ENCODE measurements at regions not wholly inside any gene's neighbourhood (a gene's known extent, or its start where the extent isn't known, plus 50 kb on each side); places are given as distances from the start of the nearest gene placed in this dataset.

- Histone ChIP-seq H3K4me1 (ENCODE audit: insufficient read depth, low read length) (no peaks in the 10 kb centered on the region), H3K9me3 (ENCODE audit: low read length) (no peaks in the 10 kb centered on the region), H3K9ac (ENCODE audit: low read length) (no peak overlapping the region), H3K36me3 (ENCODE audit: low read depth, low read length) (no peaks in the 10 kb centered on the region), H3K9me2 (replicated peaks; ENCODE audit: low read length) (no peaks in the 10 kb centered on the region), H4K20me1 (ENCODE audit: low read length) (no peaks in the 10 kb centered on the region), H3K79me2 (ENCODE audit: low read length) (no peaks in the 10 kb centered on the region), H2AFZ (ENCODE audit: low read length) (no peak overlapping the region), H3K4me2 (ENCODE audit: low read length) (no peak overlapping the region), H3K4me3 (ENCODE audit: low read length) (no peak overlapping the region), H3K27ac (ENCODE audit: low read length) (no peak overlapping the region), H3F3A (ENCODE audit: low read length, unreplicated experiment) (no peaks in the 10 kb centered on the region), H3K27me3 (ENCODE audit: low read length) (no peaks in the 10 kb centered on the region)
- POLR2A ChIA-PET (ENCODE audit: unreplicated experiment) = no interaction called here
- ATAC-seq (no peak), DNase-seq (no peak)
- CTCF ChIA-PET = no interaction called here
- TF ChIP-seq EZH2phosphoT487 (IDR thresholded peaks at IDR 0.05; ENCODE audit: borderline replicate concordance, low read length) (no peak), CTCF (conservative IDR thresholded peaks at IDR 0.05; ENCODE audit: low read depth, low read length) (no peak), EZH2 (IDR thresholded peaks at IDR 0.05; ENCODE audit: low read length, unreplicated experiment) (no peak)
- intact Hi-C loops (cut with micrococcal nuclease) = no loop called here
- no TSS peak for BruUV-seq (replicated peaks)
Measured at GRCh38 chr16:35506018-35506897, 2046.8 kb downstream of the TP53TG3F start.

- H2AFZ ChIP-seq (ENCODE audit: low read length) = no peak overlapping the region
- DNase-seq (no peak), ATAC-seq (no peak)
- no peak overlapping the region for H3K4me2 ChIP-seq (ENCODE audit: low read length)
- no peaks in the 10 kb centered on the region for H3K9me2 ChIP-seq (replicated peaks; ENCODE audit: low read length)
- TF ChIP-seq CTCF (conservative IDR thresholded peaks at IDR 0.05; ENCODE audit: low read depth, low read length) (no peak), EZH2 (IDR thresholded peaks at IDR 0.05; ENCODE audit: low read length, unreplicated experiment) (no peak), EZH2phosphoT487 (IDR thresholded peaks at IDR 0.05; ENCODE audit: borderline replicate concordance, low read length) (no peak)
- BruUV-seq (replicated peaks) = no TSS peak
- H4K20me1 ChIP-seq (ENCODE audit: low read length) = no peaks in the 10 kb centered on the region
- H3F3A ChIP-seq (ENCODE audit: low read length, unreplicated experiment) = no peaks in the 10 kb centered on the region
- intact Hi-C loops (cut with micrococcal nuclease) = no loop called here
- no peaks in the 10 kb centered on the region for H3K9me3 ChIP-seq (ENCODE audit: low read length)
- H3K36me3 ChIP-seq (ENCODE audit: low read depth, low read length) = no peaks in the 10 kb centered on the region
- no peak overlapping the region for H3K27ac ChIP-seq (ENCODE audit: low read length)
- H3K4me3 ChIP-seq (ENCODE audit: low read length) = no peak overlapping the region
- H3K4me1 ChIP-seq (ENCODE audit: insufficient read depth, low read length) = no peaks in the 10 kb centered on the region
- ChIA-PET CTCF (no interaction called here), POLR2A (ENCODE audit: unreplicated experiment) (no interaction called here)
- H3K79me2 ChIP-seq (ENCODE audit: low read length) = no peaks in the 10 kb centered on the region
- no peaks in the 10 kb centered on the region for H3K27me3 ChIP-seq (ENCODE audit: low read length)
- H3K9ac ChIP-seq (ENCODE audit: low read length) = no peak overlapping the region
Measured at GRCh38 chr16:35506898-35507194, 2047.4 kb downstream of the TP53TG3F start.

- no peak for ATAC-seq
- H3K9me3 ChIP-seq (ENCODE audit: low read length) = no peaks in the 10 kb centered on the region
- H3K27ac ChIP-seq (ENCODE audit: low read length) = no peak overlapping the region
- no peaks in the 10 kb centered on the region for H3K4me1 ChIP-seq (ENCODE audit: insufficient read depth, low read length)
- intact Hi-C loops (cut with micrococcal nuclease) = no loop called here
- H3K4me2 ChIP-seq (ENCODE audit: low read length) = no peak overlapping the region
- no peak overlapping the region for H3K9ac ChIP-seq (ENCODE audit: low read length)
- H3K79me2 ChIP-seq (ENCODE audit: low read length) = no peaks in the 10 kb centered on the region
- no peaks in the 10 kb centered on the region for H4K20me1 ChIP-seq (ENCODE audit: low read length)
- TF ChIP-seq EZH2phosphoT487 (IDR thresholded peaks at IDR 0.05; ENCODE audit: borderline replicate concordance, low read length) = no peak
- no peak for TF ChIP-seq EZH2 (IDR thresholded peaks at IDR 0.05; ENCODE audit: low read length, unreplicated experiment)
- no peak for TF ChIP-seq CTCF (conservative IDR thresholded peaks at IDR 0.05; ENCODE audit: low read depth, low read length)
- ChIA-PET POLR2A (ENCODE audit: unreplicated experiment) (no interaction called here), CTCF (no interaction called here)
- no peaks in the 10 kb centered on the region for H3K36me3 ChIP-seq (ENCODE audit: low read depth, low read length)
- no peak overlapping the region for H3K4me3 ChIP-seq (ENCODE audit: low read length)
- no peak overlapping the region for H2AFZ ChIP-seq (ENCODE audit: low read length)
- no peaks in the 10 kb centered on the region for H3F3A ChIP-seq (ENCODE audit: low read length, unreplicated experiment)
- no TSS peak for BruUV-seq (replicated peaks)
- DNase-seq = no peak
- no peaks in the 10 kb centered on the region for H3K27me3 ChIP-seq (ENCODE audit: low read length)
- no peaks in the 10 kb centered on the region for H3K9me2 ChIP-seq (replicated peaks; ENCODE audit: low read length)
Measured at GRCh38 chr16:35510701-35511100, 2051.3 kb downstream of the TP53TG3F start.

Data from PC-3 (cell line).